ENCODE measurements at regions not wholly inside any gene's neighbourhood (a gene's known extent, or its start where the extent isn't known, plus 50 kb on each side); places are given as distances from the start of the nearest gene placed in this dataset.

- Histone ChIP-seq H3K23ac (ENCODE audit: insufficient read length, low read depth, low read length) (no peak overlapping the region), H3K27ac (ENCODE audit: insufficient read length, low read depth, low read length) (no peak overlapping the region)
- no CpG with 5 or more reads among the region's 4 CpGs for WGBS (ENCODE audit: extremely low coverage, insufficient read length, low lambda C conversion rate)
Observed at GRCh38 chr18:7485616-7486015, 81.5 kb upstream of the PTPRM start.

More at GRCh38 chr18:7485616-7486015, 81.5 kb upstream of the PTPRM start:
- H4K20me1 ChIP-seq (ENCODE audit: control insufficient read depth, insufficient read depth, insufficient read length), result no peaks in the 10 kb centered on the region
- no peaks in the 10 kb centered on the region for H3K79me1 ChIP-seq (ENCODE audit: insufficient read depth, low read depth, low read length, poor library complexity, severe bottlenecking)
- H3K4me3 Mint-ChIP-seq, result no peak overlapping the region
- H3K4ac ChIP-seq (ENCODE audit: low read depth, low read length), result no peak overlapping the region
- no peaks in the 10 kb centered on the region for H3K36me3 Mint-ChIP-seq (ENCODE audit: insufficient read depth in 1 of 3, low read depth in 3 of 3)
- H3K27ac Mint-ChIP-seq, result no peak overlapping the region
- no peak overlapping the region for H4K8ac ChIP-seq (replicated peaks; ENCODE audit: insufficient read length, low read depth, low read length)
- DNase-seq, result no peak
- no peaks in the 10 kb centered on the region for H3K79me2 ChIP-seq (ENCODE audit: insufficient read depth, low read length)
- H3K27me3 ChIP-seq (ENCODE audit: insufficient read depth, low read length), result no peaks in the 10 kb centered on the region
- H2BK120ac ChIP-seq (ENCODE audit: low read depth, low read length, poor library complexity, severe bottlenecking), result no peak overlapping the region
- H3K9ac ChIP-seq (ENCODE audit: extremely low read depth, insufficient read length, low read length), result no peak overlapping the region
- no peaks in the 10 kb centered on the region for H3K27me3 Mint-ChIP-seq (ENCODE audit: low read depth)
- no peak overlapping the region for H3K56ac ChIP-seq (ENCODE audit: insufficient read length, low read depth, low read length)
- H3K14ac ChIP-seq (ENCODE audit: insufficient read depth, low read length), result no peak overlapping the region
- H2BK20ac ChIP-seq (ENCODE audit: low read depth, low read length, poor library complexity, severe bottlenecking), result no peak overlapping the region
- H4K91ac ChIP-seq (ENCODE audit: insufficient read length, low read depth, low read length), result no peak overlapping the region
- H2BK12ac ChIP-seq (ENCODE audit: insufficient read length, low read depth, low read length), result no peak overlapping the region
- no peak overlapping the region for H3K18ac ChIP-seq (ENCODE audit: insufficient read length, low read depth, low read length)
- H2BK5ac ChIP-seq (ENCODE audit: insufficient read length, low read length), result no peak overlapping the region
- H2AK5ac ChIP-seq (ENCODE audit: insufficient read length, low read length), result no peak overlapping the region
- H3T11ph ChIP-seq (ENCODE audit: low read length), result no peak overlapping the region
- no peak overlapping the region for H4K5ac ChIP-seq (ENCODE audit: insufficient read length, low read depth, low read length)
- H3K23me2 ChIP-seq (ENCODE audit: insufficient read length, low read depth, low read length, poor library complexity, severe bottlenecking), result no peaks in the 10 kb centered on the region
- no peak overlapping the region for H3K4me2 ChIP-seq (ENCODE audit: insufficient read depth, insufficient read length, low read length)
- TF ChIP-seq CTCF (conservative IDR thresholded peaks at IDR 0.05), result no peak
- no peaks in the 10 kb centered on the region for H3K9me3 ChIP-seq (ENCODE audit: control insufficient read depth, low read depth, low read length)
- H3K4me1 Mint-ChIP-seq, result no peaks in the 10 kb centered on the region
- no peak overlapping the region for H2BK15ac ChIP-seq (ENCODE audit: low read depth, low read length)
- H3K4me1 ChIP-seq (ENCODE audit: insufficient read depth, low read length), result no peaks in the 10 kb centered on the region
- H2AFZ ChIP-seq (ENCODE audit: low read length), result no peak overlapping the region
- H3K9me3 Mint-ChIP-seq, result no peaks in the 10 kb centered on the region

Data from H9 (cell line).